Activated naive CD4-positive, alpha-beta T cell treated with anti-CD3 and anti-CD28 coated beads, Interleukin-2, amount 50 U/mL, for 24 hours (primary cell): ENCODE measurements at regions not wholly inside any gene's neighbourhood (a gene's known extent, or its start where the extent isn't known, plus 50 kb on each side); places are given as distances from the start of the nearest gene placed in this dataset.
"Not testable (repeated sequence)": the region's sequence is repeated elsewhere in the genome, so short reads cannot be mapped to it uniquely, and the experiment has no call there.

Experiments
- H3K27ac Mint-ChIP-seq: one replicate; pipeline ENCODE4 v1.8.0; 2021; ENCODE audit warnings: mild to moderate bottlenecking, mixed read lengths
- H3K27me3 Mint-ChIP-seq: one replicate; pipeline ENCODE4 v1.8.0; 2021; ENCODE audit warnings: mixed read lengths
- H3K36me3 Mint-ChIP-seq: one replicate; pipeline ENCODE4 v1.8.0; 2021; ENCODE audit warnings: mixed read lengths
- H3K4me1 Mint-ChIP-seq: one replicate; pipeline ENCODE4 v1.8.0; 2021; ENCODE audit warnings: mixed read lengths
- H3K4me3 Mint-ChIP-seq: one replicate; pipeline ENCODE4 v1.8.0; 2021; ENCODE audit warnings: mild to moderate bottlenecking, mixed read lengths
- H3K9me3 Mint-ChIP-seq: one replicate; pipeline ENCODE4 v1.8.0; 2021; ENCODE audit warnings: mixed read lengths

GRCh38 chr20:55159230-55159629 is 683.8 kb downstream of the DOK5 start:
- no peak overlapping the region for H3K4me3 Mint-ChIP-seq
- H3K4me1 Mint-ChIP-seq, result no peaks in the 10 kb centered on the region
- no peak overlapping the region for H3K27ac Mint-ChIP-seq
- H3K9me3 Mint-ChIP-seq, result peaks cover 12% of the 10 kb centered on the region
- H3K36me3 Mint-ChIP-seq, result no peaks in the 10 kb centered on the region
- H3K27me3 Mint-ChIP-seq, result no peaks in the 10 kb centered on the region

- no peak overlapping the region for H3K27ac Mint-ChIP-seq
- no peak overlapping the region for H3K4me3 Mint-ChIP-seq
- no peaks in the 10 kb centered on the region for H3K36me3 Mint-ChIP-seq
- peaks cover 12% of the 10 kb centered on the region for H3K9me3 Mint-ChIP-seq
- H3K4me1 Mint-ChIP-seq, result no peaks in the 10 kb centered on the region
- H3K27me3 Mint-ChIP-seq, result no peaks in the 10 kb centered on the region
Observed at GRCh38 chr20:55158446-55158845, 683.1 kb downstream of the DOK5 start.

DNA sequence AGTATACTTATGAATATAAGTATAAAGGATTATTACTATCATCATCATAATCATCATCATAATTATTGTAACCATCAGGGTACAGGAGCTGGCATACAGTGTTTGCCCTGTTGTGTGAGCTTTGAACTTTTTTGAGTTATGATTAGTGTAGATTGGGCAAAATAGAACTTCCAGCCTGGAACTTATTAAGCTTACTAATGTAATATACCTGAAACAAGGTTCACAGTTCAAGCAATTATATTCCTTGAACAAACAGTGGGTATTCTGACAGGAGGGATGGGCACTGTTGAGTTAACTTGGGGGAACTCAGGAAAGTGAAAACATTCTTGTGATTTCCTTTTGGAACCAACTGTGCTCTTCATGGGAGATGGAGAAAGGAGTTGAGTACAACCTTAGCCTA is 680.0 kb downstream of the DOK5 start:
- Mint-ChIP-seq H3K27ac (no peak overlapping the region), H3K4me3 (no peak overlapping the region), H3K4me1 (no peaks in the 10 kb centered on the region), H3K27me3 (no peaks in the 10 kb centered on the region), H3K36me3 (no peaks in the 10 kb centered on the region), H3K9me3 (peaks cover 12% of the 10 kb centered on the region)

DNA sequence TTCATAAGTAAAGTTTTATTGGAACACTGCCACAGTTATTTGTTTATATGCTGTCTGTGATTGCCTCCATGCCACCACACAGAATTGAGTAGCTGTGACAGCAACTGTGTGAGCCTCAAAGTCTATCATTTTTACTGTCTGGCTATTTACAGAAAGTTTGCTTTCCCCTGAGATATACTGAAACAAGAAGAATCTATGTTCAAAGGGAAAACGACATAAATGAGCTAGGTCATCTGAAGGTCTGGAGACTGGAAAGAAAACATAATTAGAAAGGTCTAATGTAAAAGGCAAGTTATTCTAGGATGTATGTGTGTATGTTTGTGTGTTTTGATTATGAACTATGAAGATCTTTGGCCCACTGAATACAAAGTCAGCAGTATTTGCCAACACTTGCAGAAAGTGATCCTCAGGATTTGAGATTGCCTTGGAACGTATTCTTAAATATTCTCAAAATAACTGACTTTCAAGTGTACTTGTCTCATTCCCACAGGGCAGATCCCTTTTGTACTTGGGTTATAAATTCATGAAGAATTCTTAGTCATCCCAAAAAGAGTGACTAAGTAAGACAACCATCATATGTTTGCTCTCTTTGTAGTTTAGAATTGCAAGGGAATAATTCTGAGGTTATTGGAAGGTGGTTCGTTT is 677.7 kb downstream of the DOK5 start:
- H3K9me3 Mint-ChIP-seq, result peaks cover 9% of the 10 kb centered on the region
- H3K27ac Mint-ChIP-seq, result no peak overlapping the region
- H3K4me3 Mint-ChIP-seq, result no peak overlapping the region
- no peaks in the 10 kb centered on the region for H3K27me3 Mint-ChIP-seq
- H3K4me1 Mint-ChIP-seq, result no peaks in the 10 kb centered on the region
- no peaks in the 10 kb centered on the region for H3K36me3 Mint-ChIP-seq

DNA sequence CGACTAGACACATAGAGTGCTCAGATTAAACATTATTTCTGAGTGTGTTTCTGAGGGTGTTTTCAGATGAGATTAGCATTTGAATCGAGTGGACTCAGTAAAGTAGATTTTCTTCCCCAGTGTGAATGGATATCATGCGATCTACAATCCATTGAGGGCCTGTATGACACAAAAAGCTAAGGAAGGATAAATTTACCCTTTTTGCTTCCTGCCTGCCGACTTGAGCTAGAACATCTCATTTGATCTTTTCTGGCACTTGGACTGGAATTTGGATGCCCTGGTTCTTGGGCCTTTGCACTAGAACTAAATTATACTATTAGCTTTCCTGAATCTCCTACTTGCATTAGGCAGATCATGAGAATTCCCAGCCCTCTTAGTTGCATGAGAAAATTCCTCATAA is 675.8 kb downstream of the DOK5 start:
- Mint-ChIP-seq H3K4me3 (no peak overlapping the region), H3K4me1 (no peaks in the 10 kb centered on the region), H3K27me3 (no peaks in the 10 kb centered on the region), H3K36me3 (no peaks in the 10 kb centered on the region), H3K27ac (no peak overlapping the region), H3K9me3 (no peaks in the 10 kb centered on the region)

DNA sequence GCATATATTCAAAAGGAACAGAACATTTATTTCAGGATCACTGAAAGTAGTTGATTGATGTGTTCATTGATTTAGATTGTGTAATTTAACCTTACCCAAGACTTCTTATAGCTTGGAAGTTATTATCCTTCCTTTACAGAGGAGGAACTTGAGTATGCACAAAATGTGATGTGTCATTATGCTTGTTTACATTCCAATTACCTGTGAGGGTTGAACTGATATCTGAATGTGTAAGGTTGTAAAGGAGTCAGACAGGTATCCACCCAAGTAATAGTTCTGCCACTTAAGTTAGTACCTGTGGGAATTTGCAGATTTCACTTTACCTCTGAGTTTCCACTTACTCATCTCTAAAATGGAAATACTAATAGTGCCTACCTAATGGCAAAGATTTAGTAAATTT is 668.2 kb downstream of the DOK5 start:
- no peaks in the 10 kb centered on the region for H3K4me1 Mint-ChIP-seq
- H3K27ac Mint-ChIP-seq, result no peak overlapping the region
- peaks cover 1% of the 10 kb centered on the region for H3K27me3 Mint-ChIP-seq
- no peak overlapping the region for H3K4me3 Mint-ChIP-seq
- H3K36me3 Mint-ChIP-seq, result no peaks in the 10 kb centered on the region
- no peaks in the 10 kb centered on the region for H3K9me3 Mint-ChIP-seq

GRCh38 chr20:55142932-55143331 is 667.5 kb downstream of the DOK5 start:
- H3K4me3 Mint-ChIP-seq, result no peak overlapping the region
- H3K27me3 Mint-ChIP-seq, result peaks cover 1% of the 10 kb centered on the region
- H3K4me1 Mint-ChIP-seq, result no peaks in the 10 kb centered on the region
- no peaks in the 10 kb centered on the region for H3K9me3 Mint-ChIP-seq
- H3K36me3 Mint-ChIP-seq, result no peaks in the 10 kb centered on the region
- no peak overlapping the region for H3K27ac Mint-ChIP-seq

DNA sequence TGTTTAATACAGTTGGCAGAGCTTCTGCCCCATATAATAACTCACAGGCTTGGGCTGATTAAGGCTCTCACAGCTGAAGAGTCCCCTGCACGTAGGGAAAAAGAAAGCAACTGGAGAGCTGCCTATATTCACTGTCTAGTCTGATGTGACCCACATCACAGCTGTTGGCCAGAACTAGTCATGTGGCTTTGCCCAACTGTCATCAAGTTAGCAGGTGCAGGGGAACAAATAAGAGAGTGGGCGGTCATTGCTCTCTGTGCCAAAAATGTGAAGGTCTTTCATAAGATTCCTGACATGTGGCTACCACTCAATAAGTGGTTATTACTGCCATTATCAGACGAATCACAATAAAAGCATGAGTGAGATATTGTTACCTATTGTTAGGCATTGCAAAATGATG is 665.2 kb downstream of the DOK5 start:
- no peaks in the 10 kb centered on the region for H3K4me1 Mint-ChIP-seq
- H3K36me3 Mint-ChIP-seq, result no peaks in the 10 kb centered on the region
- H3K27me3 Mint-ChIP-seq, result peaks cover 1% of the 10 kb centered on the region
- H3K9me3 Mint-ChIP-seq, result no peaks in the 10 kb centered on the region
- no peak overlapping the region for H3K4me3 Mint-ChIP-seq
- H3K27ac Mint-ChIP-seq, result no peak overlapping the region

- Mint-ChIP-seq H3K27ac (no peak overlapping the region), H3K36me3 (no peaks in the 10 kb centered on the region), H3K27me3 (peaks cover 1% of the 10 kb centered on the region), H3K4me3 (no peak overlapping the region), H3K9me3 (no peaks in the 10 kb centered on the region), H3K4me1 (no peaks in the 10 kb centered on the region)
Observed at GRCh38 chr20:55139173-55139765, 663.9 kb downstream of the DOK5 start.

DNA sequence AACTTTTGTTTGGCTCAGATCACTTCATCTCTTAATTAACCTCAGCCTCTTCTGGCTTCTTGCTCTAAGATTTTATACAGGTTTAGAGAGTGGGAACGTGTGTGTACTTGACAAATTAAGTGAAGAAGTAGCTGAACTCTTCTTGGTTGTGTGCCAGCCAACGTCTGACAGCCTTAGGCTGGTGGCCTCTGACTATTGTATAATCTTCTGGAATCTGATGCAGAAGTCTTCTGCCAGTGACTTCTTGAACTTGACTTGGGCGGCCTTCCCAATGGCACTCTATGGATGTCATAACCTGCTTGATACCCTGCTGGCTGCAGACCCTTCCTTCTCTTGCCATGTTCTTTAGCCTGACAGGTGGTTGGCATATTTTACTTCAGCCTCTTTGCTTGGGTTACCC is 660.5 kb downstream of the DOK5 start:
- H3K4me3 Mint-ChIP-seq, result no peak overlapping the region
- H3K27me3 Mint-ChIP-seq, result no peaks in the 10 kb centered on the region
- H3K36me3 Mint-ChIP-seq, result no peaks in the 10 kb centered on the region
- H3K9me3 Mint-ChIP-seq, result no peaks in the 10 kb centered on the region
- H3K4me1 Mint-ChIP-seq, result no peaks in the 10 kb centered on the region
- no peak overlapping the region for H3K27ac Mint-ChIP-seq

- Mint-ChIP-seq H3K27me3 (no peaks in the 10 kb centered on the region), H3K4me3 (no peak overlapping the region), H3K27ac (no peak overlapping the region), H3K4me1 (no peaks in the 10 kb centered on the region), H3K9me3 (no peaks in the 10 kb centered on the region), H3K36me3 (no peaks in the 10 kb centered on the region)
Observed at GRCh38 chr20:55132523-55132922, 657.1 kb downstream of the DOK5 start.

DNA sequence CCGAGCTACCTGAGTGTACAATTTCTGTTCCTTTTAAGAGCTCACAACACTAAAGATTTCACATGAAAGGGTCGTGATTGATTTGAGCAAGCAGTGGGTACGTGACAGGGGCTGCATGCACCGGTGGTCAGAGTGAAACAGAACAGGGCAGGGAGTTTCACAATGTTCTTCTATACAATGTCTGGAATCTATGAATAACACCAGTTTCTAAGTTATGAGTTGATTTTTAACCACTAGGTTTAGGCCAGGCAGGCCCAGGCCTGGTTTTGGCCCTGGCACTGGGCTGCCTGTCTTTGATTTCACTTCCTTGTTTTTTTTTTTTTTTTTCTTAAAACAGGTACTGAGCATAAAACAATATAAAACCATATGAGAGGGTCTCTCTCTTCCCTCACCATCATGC is 642.2 kb downstream of the DOK5 start:
- not testable (repeated sequence) for H3K9me3 Mint-ChIP-seq, H3K27ac Mint-ChIP-seq, H3K27me3 Mint-ChIP-seq, H3K36me3 Mint-ChIP-seq, H3K4me1 Mint-ChIP-seq, H3K4me3 Mint-ChIP-seq

DNA sequence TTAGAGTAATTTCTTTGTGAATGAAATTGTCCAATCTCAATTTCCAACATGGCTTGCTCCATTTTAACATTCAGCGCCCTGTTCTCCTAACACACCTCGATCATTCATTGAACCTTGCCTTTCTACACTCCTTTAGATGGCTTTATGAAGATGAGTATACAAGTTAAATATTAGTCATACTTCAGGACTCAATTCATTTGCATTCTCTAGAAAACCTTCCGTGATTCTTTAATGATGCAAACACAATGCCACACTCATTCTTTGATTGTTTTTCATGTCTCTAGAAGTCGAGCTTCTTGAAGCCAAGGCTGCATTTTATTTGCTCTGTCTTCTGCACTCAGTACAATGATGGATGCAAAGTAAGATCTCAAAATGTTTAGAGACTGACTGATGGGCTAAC is 641.2 kb downstream of the DOK5 start:
- H3K27me3 Mint-ChIP-seq, result no peaks in the 10 kb centered on the region
- no peak overlapping the region for H3K27ac Mint-ChIP-seq
- H3K9me3 Mint-ChIP-seq, result peaks cover 12% of the 10 kb centered on the region
- no peak overlapping the region for H3K4me3 Mint-ChIP-seq
- H3K4me1 Mint-ChIP-seq, result no peaks in the 10 kb centered on the region
- H3K36me3 Mint-ChIP-seq, result no peaks in the 10 kb centered on the region

DNA sequence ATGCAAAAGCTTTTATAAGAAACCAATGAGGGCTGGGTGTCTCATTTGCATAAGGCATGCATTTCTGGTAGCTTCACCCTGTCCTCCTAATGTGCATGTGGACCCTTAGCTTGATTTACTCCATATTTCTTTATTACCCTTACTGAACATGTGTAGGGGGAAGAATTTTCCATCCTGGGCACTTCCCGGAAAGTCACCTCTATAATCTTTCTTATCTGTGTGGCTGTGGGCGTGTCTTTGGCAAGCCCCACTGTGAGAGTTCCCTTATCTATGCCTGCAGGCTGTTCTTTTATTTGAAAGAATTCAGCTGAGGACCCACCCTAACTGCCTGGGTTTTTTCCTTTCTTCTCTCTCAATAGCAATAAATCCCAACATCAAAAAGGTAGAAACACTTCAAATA is 627.8 kb downstream of the DOK5 start:
- Mint-ChIP-seq H3K27me3 (no peaks in the 10 kb centered on the region), H3K9me3 (peaks cover 6% of the 10 kb centered on the region), H3K4me1 (no peaks in the 10 kb centered on the region), H3K36me3 (no peaks in the 10 kb centered on the region), H3K4me3 (no peak overlapping the region), H3K27ac (no peak overlapping the region)

- Mint-ChIP-seq H3K36me3 (no peaks in the 10 kb centered on the region), H3K27ac (no peak overlapping the region), H3K9me3 (peaks cover 6% of the 10 kb centered on the region), H3K27me3 (no peaks in the 10 kb centered on the region), H3K4me1 (no peaks in the 10 kb centered on the region), H3K4me3 (no peak overlapping the region)
Observed at GRCh38 chr20:55099251-55099650, 623.9 kb downstream of the DOK5 start.

DNA sequence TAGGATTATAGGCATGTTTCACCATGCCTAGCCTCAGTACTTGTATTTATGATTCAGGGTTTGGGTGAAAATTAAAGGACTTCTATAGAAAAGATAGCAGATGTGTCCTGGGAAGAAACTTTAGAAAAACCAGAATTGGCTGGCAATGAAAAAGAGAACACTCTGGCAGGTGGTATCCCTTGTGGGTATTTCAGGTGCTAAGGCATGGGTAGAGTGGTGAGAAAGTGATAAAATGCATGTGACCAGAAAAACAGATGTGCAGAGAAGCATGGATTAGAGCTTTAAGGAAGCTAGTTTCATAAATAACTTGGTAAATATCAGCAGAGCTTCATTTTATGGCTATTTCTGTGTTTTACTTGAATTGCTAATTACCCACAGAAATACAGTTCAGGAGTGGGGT is 622.2 kb downstream of the DOK5 start:
- no peak overlapping the region for H3K4me3 Mint-ChIP-seq
- peaks cover 6% of the 10 kb centered on the region for H3K9me3 Mint-ChIP-seq
- H3K27me3 Mint-ChIP-seq, result no peaks in the 10 kb centered on the region
- H3K36me3 Mint-ChIP-seq, result no peaks in the 10 kb centered on the region
- H3K27ac Mint-ChIP-seq, result no peak overlapping the region
- no peaks in the 10 kb centered on the region for H3K4me1 Mint-ChIP-seq

DNA sequence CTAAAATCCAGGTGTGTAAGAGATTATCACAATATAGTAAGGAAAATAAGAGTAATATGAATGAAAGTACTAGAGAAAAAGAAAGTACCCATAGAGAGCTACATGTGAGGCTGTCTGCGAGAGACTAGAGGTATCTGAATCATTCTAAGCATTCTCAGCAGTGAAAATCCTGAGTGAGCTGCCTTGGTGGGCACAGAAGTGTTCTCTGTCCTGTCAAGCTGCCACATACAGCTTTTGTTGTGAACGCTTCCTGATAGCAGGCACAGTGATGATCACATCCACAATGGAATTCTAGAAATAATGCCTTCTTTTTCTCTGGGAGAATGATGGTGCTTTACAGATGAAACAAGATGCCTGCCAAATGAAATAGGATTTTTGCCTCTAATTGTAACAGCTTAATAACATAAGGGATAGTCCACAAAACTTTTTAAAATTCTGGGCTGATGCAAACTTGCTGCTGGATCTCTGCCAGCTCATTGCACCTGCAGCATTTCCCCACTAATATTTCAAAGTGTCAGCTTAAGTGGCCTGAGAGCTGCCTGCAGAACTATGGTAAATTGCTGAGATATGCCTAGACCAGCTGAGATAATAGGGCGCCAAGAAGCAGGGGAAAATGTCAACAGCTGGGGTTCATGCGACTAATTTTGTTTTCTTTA is 620.5 kb downstream of the DOK5 start:
- no peaks in the 10 kb centered on the region for H3K36me3 Mint-ChIP-seq
- H3K4me1 Mint-ChIP-seq, result no peaks in the 10 kb centered on the region
- no peak overlapping the region for H3K4me3 Mint-ChIP-seq
- no peak overlapping the region for H3K27ac Mint-ChIP-seq
- H3K27me3 Mint-ChIP-seq, result no peaks in the 10 kb centered on the region
- no peaks in the 10 kb centered on the region for H3K9me3 Mint-ChIP-seq
